WTC11 (cell line): ENCODE measurements at regions not wholly inside any gene's neighbourhood (a gene's known extent, or its start where the extent isn't known, plus 50 kb on each side); places are given as distances from the start of the nearest gene placed in this dataset.

Source experiments
- CREB1 ChIP-seq: sonication (generic); formaldehyde crosslinking; IDR thresholded peaks from 2 replicates; pipeline ENCODE4 v1.8.0; 2023; ENCODE audit warnings: mild to moderate bottlenecking, missing genetic modification reagents
- IRF1 ChIP-seq: sonication (generic); formaldehyde crosslinking; IDR thresholded peaks from 2 replicates; pipeline ENCODE4 v1.8.0; 2023; ENCODE audit warnings: missing genetic modification reagents
- NR3C1 ChIP-seq: sonication (generic); formaldehyde crosslinking; conservative IDR thresholded peaks from 2 replicates; pipeline ENCODE4 v1.8.1; 2023; ENCODE audit warnings: low read depth, mild to moderate bottlenecking, missing genetic modification reagents
- TEAD1 ChIP-seq: sonication (generic); formaldehyde crosslinking; IDR thresholded peaks from 2 replicates; pipeline ENCODE4 v1.8.0; 2022; ENCODE audit warnings: mild to moderate bottlenecking, missing genetic modification reagents
- ZNF317 ChIP-seq: sonication (generic); formaldehyde crosslinking; IDR thresholded peaks from 2 replicates; pipeline ENCODE4 v1.8.1; 2023; ENCODE audit warnings: low read depth, mild to moderate bottlenecking, moderate library complexity, missing genetic modification reagents, borderline replicate concordance
- ZNF671 ChIP-seq: fragments of 250-450 bp; sonication (Bioruptor Pico); IDR thresholded peaks from 2 replicates; pipeline ENCODE4 v1.8.0; 2021; ENCODE audit warnings: mild to moderate bottlenecking
- TF ChIP-seq, protein P1 (sequence below): fragments of 200-600 bp; IDR thresholded peaks from 2 replicates; pipeline ENCODE4 v1.8.0; 2022; ENCODE audit warnings: antibody characterized with exemption
- TF ChIP-seq, protein P2 (sequence below): sonication (generic); formaldehyde crosslinking; IDR thresholded peaks from 2 replicates; pipeline ENCODE4 v1.8.1; 2023; ENCODE audit warnings: mild to moderate bottlenecking, missing genetic modification reagents, moderate library complexity
- TF ChIP-seq, protein P3 (sequence below): sonication (generic); formaldehyde crosslinking; IDR thresholded peaks from 2 replicates; pipeline ENCODE4 v1.8.1; 2022; ENCODE audit warnings: missing genetic modification reagents, borderline replicate concordance

- TF ChIP-seq, protein P1, sequence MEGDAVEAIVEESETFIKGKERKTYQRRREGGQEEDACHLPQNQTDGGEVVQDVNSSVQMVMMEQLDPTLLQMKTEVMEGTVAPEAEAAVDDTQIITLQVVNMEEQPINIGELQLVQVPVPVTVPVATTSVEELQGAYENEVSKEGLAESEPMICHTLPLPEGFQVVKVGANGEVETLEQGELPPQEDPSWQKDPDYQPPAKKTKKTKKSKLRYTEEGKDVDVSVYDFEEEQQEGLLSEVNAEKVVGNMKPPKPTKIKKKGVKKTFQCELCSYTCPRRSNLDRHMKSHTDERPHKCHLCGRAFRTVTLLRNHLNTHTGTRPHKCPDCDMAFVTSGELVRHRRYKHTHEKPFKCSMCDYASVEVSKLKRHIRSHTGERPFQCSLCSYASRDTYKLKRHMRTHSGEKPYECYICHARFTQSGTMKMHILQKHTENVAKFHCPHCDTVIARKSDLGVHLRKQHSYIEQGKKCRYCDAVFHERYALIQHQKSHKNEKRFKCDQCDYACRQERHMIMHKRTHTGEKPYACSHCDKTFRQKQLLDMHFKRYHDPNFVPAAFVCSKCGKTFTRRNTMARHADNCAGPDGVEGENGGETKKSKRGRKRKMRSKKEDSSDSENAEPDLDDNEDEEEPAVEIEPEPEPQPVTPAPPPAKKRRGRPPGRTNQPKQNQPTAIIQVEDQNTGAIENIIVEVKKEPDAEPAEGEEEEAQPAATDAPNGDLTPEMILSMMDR, result no peak
- TF ChIP-seq, protein P2, sequence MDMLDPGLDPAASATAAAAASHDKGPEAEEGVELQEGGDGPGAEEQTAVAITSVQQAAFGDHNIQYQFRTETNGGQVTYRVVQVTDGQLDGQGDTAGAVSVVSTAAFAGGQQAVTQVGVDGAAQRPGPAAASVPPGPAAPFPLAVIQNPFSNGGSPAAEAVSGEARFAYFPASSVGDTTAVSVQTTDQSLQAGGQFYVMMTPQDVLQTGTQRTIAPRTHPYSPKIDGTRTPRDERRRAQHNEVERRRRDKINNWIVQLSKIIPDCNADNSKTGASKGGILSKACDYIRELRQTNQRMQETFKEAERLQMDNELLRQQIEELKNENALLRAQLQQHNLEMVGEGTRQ, result no peak
- no peak for TF ChIP-seq CREB1 (CRISPR knock-in tag)
- TF ChIP-seq, protein P3, sequence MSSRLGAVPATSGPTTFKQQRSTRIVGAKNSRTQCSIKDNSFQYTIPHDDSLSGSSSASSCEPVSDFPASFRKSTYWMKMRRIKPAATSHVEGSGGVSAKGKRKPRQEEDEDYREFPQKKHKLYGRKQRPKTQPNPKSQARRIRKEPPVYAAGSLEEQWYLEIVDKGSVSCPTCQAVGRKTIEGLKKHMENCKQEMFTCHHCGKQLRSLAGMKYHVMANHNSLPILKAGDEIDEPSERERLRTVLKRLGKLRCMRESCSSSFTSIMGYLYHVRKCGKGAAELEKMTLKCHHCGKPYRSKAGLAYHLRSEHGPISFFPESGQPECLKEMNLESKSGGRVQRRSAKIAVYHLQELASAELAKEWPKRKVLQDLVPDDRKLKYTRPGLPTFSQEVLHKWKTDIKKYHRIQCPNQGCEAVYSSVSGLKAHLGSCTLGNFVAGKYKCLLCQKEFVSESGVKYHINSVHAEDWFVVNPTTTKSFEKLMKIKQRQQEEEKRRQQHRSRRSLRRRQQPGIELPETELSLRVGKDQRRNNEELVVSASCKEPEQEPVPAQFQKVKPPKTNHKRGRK, result no peak
- TF ChIP-seq NR3C1 (CRISPR knock-in tag), result no peak
- no peak for TF ChIP-seq TEAD1 (CRISPR knock-in tag)
- TF ChIP-seq ZNF671, result no peak
- no peak for TF ChIP-seq IRF1 (CRISPR knock-in tag)
- no peak for TF ChIP-seq ZNF317 (CRISPR knock-in tag)
Observed at GRCh38 chr9:134532084-134532483, 109.5 kb upstream of the COL5A1 start.
